Liver (tissue), 8 donors: ENCODE measurements at regions not wholly inside any gene's neighbourhood (a gene's known extent, or its start where the extent isn't known, plus 50 kb on each side); places are given as distances from the start of the nearest gene placed in this dataset.

Experiments used
- DNase-seq: peaks from one replicate; pipeline ENCODE4 v3.0.0-alpha.2; 2017; ENCODE audit warnings: low spot score
- H3K27ac ChIP-seq, 2 donors: one replicate each; pipeline ENCODE4 v1.7.0; 2013; ENCODE audit warnings: inconsistent platforms in 2 of 2, low read length in 2 of 2, control low read depth in 1 of 2, low read depth in 1 of 2, mild to moderate bottlenecking in 1 of 2
- H3K27me3 ChIP-seq, 4 donors: one replicate each; pipeline versions ENCODE4 v1.6.1 to v1.7.0; 2013; ENCODE audit warnings: low read length in 3 of 4, inconsistent platforms in 1 of 4, mild to moderate bottlenecking in 1 of 4, moderate library complexity in 1 of 4; ENCODE audit not compliant: control insufficient read depth in 4 of 4, insufficient read depth in 4 of 4
- H3K36me3 ChIP-seq, 4 donors: one replicate each; pipeline versions ENCODE4 v1.6.1 to v1.7.0; 2013; ENCODE audit warnings: low read length in 3 of 4, mild to moderate bottlenecking in 3 of 4, low read depth in 1 of 4, moderate library complexity in 1 of 4; ENCODE audit not compliant: control insufficient read depth in 4 of 4, insufficient read depth in 3 of 4
- H3K4me1 ChIP-seq, 4 donors: one replicate each; pipeline versions ENCODE4 v1.6.1 to v1.7.0; 2013; ENCODE audit warnings: low read length in 3 of 4, mild to moderate bottlenecking in 3 of 4, moderate library complexity in 1 of 4; ENCODE audit not compliant: control insufficient read depth in 4 of 4, insufficient read depth in 4 of 4
- H3K4me3 ChIP-seq, 3 donors: one replicate each; pipeline versions ENCODE4 v1.6.1 to v1.7.0; 2013; ENCODE audit warnings: low read length in 3 of 3, control low read depth in 1 of 3, low read depth in 1 of 3, mild to moderate bottlenecking in 1 of 3
- H3K9ac ChIP-seq, 2 donors: one replicate each; pipeline ENCODE4 v1.7.0; 2013; ENCODE audit warnings: low read length in 2 of 2, mild to moderate bottlenecking in 2 of 2, moderate library complexity in 2 of 2, control low read depth in 1 of 2, low read depth in 1 of 2
- H3K9me3 ChIP-seq, 4 donors: one replicate each; pipeline versions ENCODE4 v1.6.1 to v1.7.0; 2013; ENCODE audit warnings: low read length in 3 of 4; ENCODE audit not compliant: control insufficient read depth in 4 of 4
- EGR1 ChIP-seq, 2 donors: IDR thresholded peaks; 2 replicates each; pipeline ENCODE4 v1.6.1; 2016 to 2018; ENCODE audit warnings: antibody characterized with exemption in 2 of 2, low read depth in 2 of 2
- FOXA1 ChIP-seq: IDR thresholded peaks from 2 replicates; pipeline ENCODE4 v1.6.1; 2016; ENCODE audit warnings: antibody characterized with exemption
- FOXA2 ChIP-seq: IDR thresholded peaks from 2 replicates; pipeline ENCODE4 v1.6.1; 2016; ENCODE audit warnings: antibody characterized with exemption
- GABPA ChIP-seq, 2 donors: IDR thresholded peaks in 1 of 2; conservative IDR thresholded peaks in 1 of 2; 2 replicates each; pipeline ENCODE4 v1.6.1; 2016; ENCODE audit warnings: antibody characterized with exemption in 2 of 2, mild to moderate bottlenecking in 1 of 2, moderate library complexity in 1 of 2
- HNF4A ChIP-seq, 2 donors: conservative IDR thresholded peaks; 2 replicates each; pipeline ENCODE4 v1.6.1; 2016; ENCODE audit warnings: antibody characterized with exemption in 2 of 2, mild to moderate bottlenecking in 2 of 2
- HNF4G ChIP-seq: IDR thresholded peaks from 2 replicates; pipeline ENCODE4 v1.6.1; 2016; ENCODE audit warnings: antibody characterized with exemption
- JUND ChIP-seq, 2 donors: IDR thresholded peaks; 2 replicates each; pipeline ENCODE4 v1.6.1; 2016; ENCODE audit warnings: antibody characterized with exemption in 2 of 2
- NR2F2 ChIP-seq: IDR thresholded peaks from 2 replicates; pipeline ENCODE4 v1.6.1; 2016; ENCODE audit warnings: antibody characterized with exemption
- RAD21 ChIP-seq, 2 donors: IDR thresholded peaks; 2 replicates each; pipeline ENCODE4 v1.6.1; 2016; ENCODE audit warnings: antibody characterized with exemption in 2 of 2, mild to moderate bottlenecking in 2 of 2
- RXRA ChIP-seq, 2 donors: IDR thresholded peaks; 2 replicates each; pipeline ENCODE4 v1.6.1; 2017 to 2018; ENCODE audit warnings: antibody characterized with exemption in 2 of 2, mild to moderate bottlenecking in 1 of 2
- SP1 ChIP-seq: IDR thresholded peaks from 2 replicates; pipeline ENCODE4 v1.6.1; 2018; ENCODE audit warnings: antibody characterized with exemption, mild to moderate bottlenecking
- TAF1 ChIP-seq: conservative IDR thresholded peaks from 2 replicates; pipeline ENCODE4 v1.6.1; 2016; ENCODE audit warnings: antibody characterized with exemption, mild to moderate bottlenecking
- YY1 ChIP-seq: IDR thresholded peaks from 2 replicates; pipeline ENCODE4 v1.6.1; 2016; ENCODE audit warnings: antibody characterized with exemption, mild to moderate bottlenecking
- ZBTB33 ChIP-seq: IDR thresholded peaks from 2 replicates; pipeline ENCODE4 v1.6.1; 2016; ENCODE audit warnings: antibody characterized with exemption
- WGBS: extraction: QIAGEN DNeasy Blood & Tissue Kit; methylation state at CpG from one replicate; pipeline ENCODE4 v1.1.7; 2013; 5-methylcytosine and 5-hydroxymethylcytosine counted together
- TF ChIP-seq, protein P1 (sequence below): IDR thresholded peaks from 2 replicates; pipeline ENCODE4 v1.6.1; 2016; ENCODE audit warnings: antibody characterized with exemption
- TF ChIP-seq, protein P2 (sequence below): IDR thresholded peaks from 2 replicates; pipeline ENCODE4 v1.6.1; 2016; ENCODE audit warnings: antibody characterized with exemption
- TF ChIP-seq, protein P3 (sequence below): fragments of 150-350 bp; IDR thresholded peaks from 2 replicates; pipeline ENCODE4 v1.5.1; 2017; ENCODE audit warnings: improper control_type of control experiment, low read depth, low read length; ENCODE audit not compliant: missing input control
- TF ChIP-seq, protein P4 (sequence below): IDR thresholded peaks from 2 replicates; pipeline ENCODE4 v1.6.1; 2016; ENCODE audit warnings: antibody characterized with exemption, mild to moderate bottlenecking
- donor health status: healthy.
- donor health status: healthy.
- donor health status: healthy.
- donor health status: healthy.
- donor health status: healthy.

DNA sequence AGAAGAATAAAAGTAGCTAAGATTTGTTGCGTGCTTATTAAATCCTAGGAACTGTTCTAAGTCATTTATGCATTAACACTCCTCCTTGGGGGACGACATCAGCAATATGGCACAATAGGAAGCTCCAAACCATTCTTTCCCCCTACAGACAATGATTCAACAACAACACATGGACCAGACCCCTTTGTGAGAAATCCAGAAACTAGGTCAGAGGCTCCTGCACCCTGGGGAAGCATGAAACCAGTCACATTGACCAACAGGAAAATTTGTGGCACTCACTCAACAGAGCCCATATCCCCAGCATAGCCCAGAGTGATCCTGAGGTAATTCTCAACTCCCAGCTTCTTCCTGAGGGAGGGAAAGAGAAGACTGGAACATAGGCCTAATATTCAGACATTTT, 294.4 kb downstream of the HINT1 start:
- no peaks in the 10 kb centered on the region for H3K9me3 ChIP-seq
- no peak for DNase-seq
- 93% methylated on average over 2 of the region's 2 CpGs for WGBS
- no peak overlapping the region for H3K9ac ChIP-seq
- H3K27ac ChIP-seq = no peak overlapping the region
- TF ChIP-seq FOXA2 (no peak), RAD21 (IDR thresholded peaks at IDR 0.05) (no peak), NR2F2 (no peak), TAF1 (no peak), YY1 (no peak), ZBTB33 (no peak), JUND (IDR thresholded peaks at IDR 0.05) (no peak), GABPA (IDR thresholded peaks at IDR 0.05 in 1 of 2, conservative IDR thresholded peaks at IDR 0.05 in 1 of 2) (no peak), EGR1 (IDR thresholded peaks at IDR 0.05; ENCODE audit: low read depth in 2 of 2) (no peak), FOXA1 (no peak), RXRA (IDR thresholded peaks at IDR 0.05) (no peak), SP1 (no peak), HNF4G (no peak), HNF4A (conservative IDR thresholded peaks at IDR 0.05) (no peak)
- TF ChIP-seq, protein P1, sequence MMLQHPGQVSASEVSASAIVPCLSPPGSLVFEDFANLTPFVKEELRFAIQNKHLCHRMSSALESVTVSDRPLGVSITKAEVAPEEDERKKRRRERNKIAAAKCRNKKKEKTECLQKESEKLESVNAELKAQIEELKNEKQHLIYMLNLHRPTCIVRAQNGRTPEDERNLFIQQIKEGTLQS = no peak
- TF ChIP-seq, protein P2, sequence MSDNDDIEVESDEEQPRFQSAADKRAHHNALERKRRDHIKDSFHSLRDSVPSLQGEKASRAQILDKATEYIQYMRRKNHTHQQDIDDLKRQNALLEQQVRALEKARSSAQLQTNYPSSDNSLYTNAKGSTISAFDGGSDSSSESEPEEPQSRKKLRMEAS = no peak
- TF ChIP-seq, protein P3, sequence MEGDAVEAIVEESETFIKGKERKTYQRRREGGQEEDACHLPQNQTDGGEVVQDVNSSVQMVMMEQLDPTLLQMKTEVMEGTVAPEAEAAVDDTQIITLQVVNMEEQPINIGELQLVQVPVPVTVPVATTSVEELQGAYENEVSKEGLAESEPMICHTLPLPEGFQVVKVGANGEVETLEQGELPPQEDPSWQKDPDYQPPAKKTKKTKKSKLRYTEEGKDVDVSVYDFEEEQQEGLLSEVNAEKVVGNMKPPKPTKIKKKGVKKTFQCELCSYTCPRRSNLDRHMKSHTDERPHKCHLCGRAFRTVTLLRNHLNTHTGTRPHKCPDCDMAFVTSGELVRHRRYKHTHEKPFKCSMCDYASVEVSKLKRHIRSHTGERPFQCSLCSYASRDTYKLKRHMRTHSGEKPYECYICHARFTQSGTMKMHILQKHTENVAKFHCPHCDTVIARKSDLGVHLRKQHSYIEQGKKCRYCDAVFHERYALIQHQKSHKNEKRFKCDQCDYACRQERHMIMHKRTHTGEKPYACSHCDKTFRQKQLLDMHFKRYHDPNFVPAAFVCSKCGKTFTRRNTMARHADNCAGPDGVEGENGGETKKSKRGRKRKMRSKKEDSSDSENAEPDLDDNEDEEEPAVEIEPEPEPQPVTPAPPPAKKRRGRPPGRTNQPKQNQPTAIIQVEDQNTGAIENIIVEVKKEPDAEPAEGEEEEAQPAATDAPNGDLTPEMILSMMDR = no peak
- TF ChIP-seq, protein P4, sequence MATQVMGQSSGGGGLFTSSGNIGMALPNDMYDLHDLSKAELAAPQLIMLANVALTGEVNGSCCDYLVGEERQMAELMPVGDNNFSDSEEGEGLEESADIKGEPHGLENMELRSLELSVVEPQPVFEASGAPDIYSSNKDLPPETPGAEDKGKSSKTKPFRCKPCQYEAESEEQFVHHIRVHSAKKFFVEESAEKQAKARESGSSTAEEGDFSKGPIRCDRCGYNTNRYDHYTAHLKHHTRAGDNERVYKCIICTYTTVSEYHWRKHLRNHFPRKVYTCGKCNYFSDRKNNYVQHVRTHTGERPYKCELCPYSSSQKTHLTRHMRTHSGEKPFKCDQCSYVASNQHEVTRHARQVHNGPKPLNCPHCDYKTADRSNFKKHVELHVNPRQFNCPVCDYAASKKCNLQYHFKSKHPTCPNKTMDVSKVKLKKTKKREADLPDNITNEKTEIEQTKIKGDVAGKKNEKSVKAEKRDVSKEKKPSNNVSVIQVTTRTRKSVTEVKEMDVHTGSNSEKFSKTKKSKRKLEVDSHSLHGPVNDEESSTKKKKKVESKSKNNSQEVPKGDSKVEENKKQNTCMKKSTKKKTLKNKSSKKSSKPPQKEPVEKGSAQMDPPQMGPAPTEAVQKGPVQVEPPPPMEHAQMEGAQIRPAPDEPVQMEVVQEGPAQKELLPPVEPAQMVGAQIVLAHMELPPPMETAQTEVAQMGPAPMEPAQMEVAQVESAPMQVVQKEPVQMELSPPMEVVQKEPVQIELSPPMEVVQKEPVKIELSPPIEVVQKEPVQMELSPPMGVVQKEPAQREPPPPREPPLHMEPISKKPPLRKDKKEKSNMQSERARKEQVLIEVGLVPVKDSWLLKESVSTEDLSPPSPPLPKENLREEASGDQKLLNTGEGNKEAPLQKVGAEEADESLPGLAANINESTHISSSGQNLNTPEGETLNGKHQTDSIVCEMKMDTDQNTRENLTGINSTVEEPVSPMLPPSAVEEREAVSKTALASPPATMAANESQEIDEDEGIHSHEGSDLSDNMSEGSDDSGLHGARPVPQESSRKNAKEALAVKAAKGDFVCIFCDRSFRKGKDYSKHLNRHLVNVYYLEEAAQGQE = no peak
- no peaks in the 10 kb centered on the region for H3K4me1 ChIP-seq
- H3K4me3 ChIP-seq = no peak overlapping the region
- no peaks in the 10 kb centered on the region for H3K27me3 ChIP-seq
- H3K36me3 ChIP-seq = no peaks in the 10 kb centered on the region
